ENCODE measurements at regions not wholly inside any gene's neighbourhood (a gene's known extent, or its start where the extent isn't known, plus 50 kb on each side); places are given as distances from the start of the nearest gene placed in this dataset.

- TF ChIP-seq, protein P1, sequence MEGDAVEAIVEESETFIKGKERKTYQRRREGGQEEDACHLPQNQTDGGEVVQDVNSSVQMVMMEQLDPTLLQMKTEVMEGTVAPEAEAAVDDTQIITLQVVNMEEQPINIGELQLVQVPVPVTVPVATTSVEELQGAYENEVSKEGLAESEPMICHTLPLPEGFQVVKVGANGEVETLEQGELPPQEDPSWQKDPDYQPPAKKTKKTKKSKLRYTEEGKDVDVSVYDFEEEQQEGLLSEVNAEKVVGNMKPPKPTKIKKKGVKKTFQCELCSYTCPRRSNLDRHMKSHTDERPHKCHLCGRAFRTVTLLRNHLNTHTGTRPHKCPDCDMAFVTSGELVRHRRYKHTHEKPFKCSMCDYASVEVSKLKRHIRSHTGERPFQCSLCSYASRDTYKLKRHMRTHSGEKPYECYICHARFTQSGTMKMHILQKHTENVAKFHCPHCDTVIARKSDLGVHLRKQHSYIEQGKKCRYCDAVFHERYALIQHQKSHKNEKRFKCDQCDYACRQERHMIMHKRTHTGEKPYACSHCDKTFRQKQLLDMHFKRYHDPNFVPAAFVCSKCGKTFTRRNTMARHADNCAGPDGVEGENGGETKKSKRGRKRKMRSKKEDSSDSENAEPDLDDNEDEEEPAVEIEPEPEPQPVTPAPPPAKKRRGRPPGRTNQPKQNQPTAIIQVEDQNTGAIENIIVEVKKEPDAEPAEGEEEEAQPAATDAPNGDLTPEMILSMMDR (conservative IDR thresholded peaks at IDR 0.05 in 1 of 2, IDR thresholded peaks at IDR 0.05 in 1 of 2; ENCODE audit: low read depth in 1 of 2, low read length in 2 of 2), result no peak
- TF ChIP-seq EZH2 (IDR thresholded peaks at IDR 0.05; ENCODE audit: low read length, missing control alignments), result no peak
Observed at GRCh38 chr16:87210894-87211293, 106.3 kb downstream of the C16orf95 start.
